DMS153 treated with DMSO at 0.1 percent for 48 hours (cell line): ENCODE measurements at regions not wholly inside any gene's neighbourhood (a gene's known extent, or its start where the extent isn't known, plus 50 kb on each side); places are given as distances from the start of the nearest gene placed in this dataset.
A peak's percentile ranks its signal among the peaks of the same experiment; 100 is the strongest.
"Not testable (repeated sequence)": the region's sequence is repeated elsewhere in the genome, so short reads cannot be mapped to it uniquely, and the experiment has no call there.

ENCODE experiments used
- DNase-seq: peaks from one replicate; lab custom pipeline; 2025; ENCODE audit not compliant: unreplicated experiment; lab: John Stamatoyannopoulos, UW

DNA sequence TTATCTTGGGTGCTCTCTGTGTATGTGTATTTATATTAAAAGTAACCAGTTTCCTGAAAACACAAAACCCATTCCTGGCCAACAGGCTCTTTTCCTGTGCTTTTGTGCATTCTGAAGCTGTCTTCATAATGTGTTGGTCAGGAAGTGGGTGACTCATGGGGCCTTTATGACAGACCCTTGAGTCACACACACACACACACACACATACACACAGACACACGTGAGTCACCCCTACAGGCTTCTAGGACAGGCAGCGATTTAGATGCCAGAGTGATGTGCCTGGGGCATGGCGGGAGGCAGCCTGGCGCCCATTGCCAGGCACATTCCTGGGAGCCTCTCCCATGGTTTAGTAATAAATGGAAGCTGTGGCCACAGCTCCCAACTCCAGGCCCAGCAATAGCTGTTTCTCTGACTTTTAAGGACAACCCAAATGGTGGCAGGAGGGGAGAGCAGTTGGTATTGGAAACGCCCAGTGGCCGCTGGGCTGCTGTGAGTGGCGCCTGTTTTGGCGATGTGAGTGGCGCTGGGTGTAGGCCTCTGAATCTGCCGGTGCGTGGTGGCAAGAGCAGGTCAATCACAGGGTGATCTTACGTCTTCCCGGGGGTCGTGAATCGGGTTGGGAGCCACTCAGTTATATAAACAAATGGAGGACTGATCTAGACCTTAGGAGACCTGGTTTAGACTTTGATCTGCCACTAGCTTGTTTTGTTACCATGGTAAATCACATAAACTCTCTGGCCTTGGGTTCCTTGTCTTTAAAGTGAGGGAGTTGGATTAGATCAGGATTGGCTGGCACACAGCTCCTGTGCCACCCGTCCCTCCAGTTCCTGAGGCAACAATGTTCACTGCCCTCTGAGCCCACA, 150.7 kb upstream of the DLX2 start:
- DNase-seq: peak; percentile 21

DNA sequence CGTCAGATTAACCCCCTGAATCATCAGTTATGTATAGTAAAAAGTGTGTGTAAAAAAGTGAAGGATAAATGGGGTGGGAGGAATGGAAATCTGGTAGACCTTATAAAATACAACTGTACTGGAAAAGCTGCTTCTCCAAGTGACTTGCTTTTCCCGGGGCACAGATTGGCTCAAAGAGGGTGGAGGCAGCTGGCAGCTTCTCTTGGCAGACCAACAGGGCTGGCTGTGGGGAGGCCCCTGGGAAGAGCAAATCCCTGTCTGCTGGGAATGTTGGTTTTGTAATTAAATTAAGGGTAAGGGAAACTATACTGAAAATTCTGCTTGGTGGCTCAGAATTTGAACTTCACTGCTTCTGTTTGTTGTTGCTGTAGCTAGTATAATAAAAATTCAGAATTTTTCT, 154.2 kb upstream of the DLX2 start:
- DNase-seq: no peak

DNA sequence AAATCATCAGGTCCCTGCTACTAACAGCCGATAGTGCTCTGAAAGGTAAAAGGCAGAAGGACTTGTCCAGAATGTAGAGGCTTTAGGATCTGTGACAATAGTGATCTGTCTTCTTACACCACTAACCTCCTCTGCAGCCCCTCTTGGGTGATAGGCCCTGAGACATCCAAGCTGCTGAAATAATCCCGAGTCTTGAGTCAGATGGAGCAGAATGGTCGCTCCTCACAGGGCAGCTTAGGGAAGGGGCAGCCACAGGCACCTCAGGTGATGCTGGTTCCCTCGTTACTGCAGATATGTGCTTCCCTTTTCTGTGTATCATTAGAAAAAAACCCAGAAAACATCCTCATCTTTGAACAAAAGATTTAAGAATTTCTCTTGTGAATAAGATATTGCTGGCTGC, 157.1 kb upstream of the DLX2 start:
- no peak for DNase-seq

DNA sequence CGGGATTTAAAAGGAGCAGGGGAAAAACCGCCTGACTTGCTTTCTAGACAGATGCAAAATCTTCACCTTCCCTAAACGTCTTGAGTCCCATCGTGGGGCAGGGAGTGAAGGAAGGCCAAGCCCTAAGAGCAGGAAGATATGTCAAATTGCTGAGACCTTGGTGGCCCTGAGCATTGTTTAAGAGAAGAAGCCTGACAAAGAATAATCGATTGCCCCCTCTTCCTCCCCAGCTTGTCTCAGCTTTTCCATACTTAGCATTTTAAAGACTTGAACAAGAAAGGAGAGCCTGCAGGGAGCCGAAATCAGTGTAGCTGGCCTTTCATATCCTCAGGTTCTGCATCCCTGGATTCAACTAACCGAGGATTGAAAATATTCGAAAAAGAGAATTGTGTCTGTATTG, 157.6 kb upstream of the DLX2 start:
- no peak for DNase-seq

DNA sequence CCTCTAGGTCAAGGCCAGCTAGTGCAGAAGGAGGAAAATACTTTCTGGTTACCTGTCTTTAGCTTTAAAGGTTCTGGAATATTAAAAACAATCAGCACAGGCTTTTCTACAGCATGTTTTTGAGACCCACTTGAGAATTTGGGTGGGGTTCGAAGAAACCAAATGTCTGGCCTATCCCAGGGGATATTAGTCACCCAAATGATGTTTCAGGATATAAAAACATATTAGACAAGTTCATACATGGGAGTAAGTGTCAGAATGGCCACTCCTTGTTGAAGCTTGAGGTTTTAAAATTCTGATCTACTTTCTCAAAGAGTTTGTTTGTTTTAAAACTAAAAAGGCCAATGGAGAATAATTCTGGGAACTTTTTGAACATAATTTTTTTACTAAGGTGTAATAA, 158.6 kb upstream of the DLX2 start:
- DNase-seq: no peak

DNA sequence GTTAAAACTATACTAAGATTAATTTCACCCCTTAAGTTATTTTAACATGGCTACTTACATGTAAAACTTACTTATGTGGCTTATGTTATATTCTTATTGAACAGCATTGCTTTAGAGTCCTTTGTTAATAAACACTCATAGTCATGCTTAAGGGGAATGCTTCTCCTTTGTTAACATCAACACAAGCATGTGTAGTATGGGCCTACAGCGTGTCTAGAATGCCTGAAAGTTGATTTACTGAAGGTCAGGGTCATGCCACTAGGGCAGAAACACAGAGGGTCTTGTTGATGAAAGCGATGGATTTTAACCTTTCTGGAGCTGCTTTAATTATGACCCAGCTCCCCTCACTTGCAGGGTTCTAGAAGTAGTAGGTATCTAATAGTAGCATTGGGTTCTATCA, 159.8 kb upstream of the DLX2 start:
- DNase-seq: no peak

DNA sequence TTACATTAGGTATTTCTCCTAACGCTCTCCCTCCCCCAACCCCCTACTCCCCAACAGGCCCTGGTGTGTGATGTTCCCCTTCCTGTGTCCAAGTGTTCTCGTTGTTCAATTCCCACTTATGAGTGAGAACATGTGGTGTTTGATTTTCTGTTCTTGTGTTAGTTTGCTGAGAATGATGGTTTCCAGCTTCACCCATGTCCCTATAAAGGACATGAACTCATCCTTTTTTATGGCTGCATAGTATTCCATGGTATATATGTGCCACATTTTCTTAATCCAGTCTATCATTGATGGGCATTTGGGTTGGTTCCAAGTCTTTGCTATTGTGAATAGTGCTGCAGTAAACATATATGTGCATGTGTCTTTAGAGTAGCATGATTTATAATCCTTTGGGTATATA, 162.1 kb upstream of the DLX2 start:
- not testable (repeated sequence) for DNase-seq

DNA sequence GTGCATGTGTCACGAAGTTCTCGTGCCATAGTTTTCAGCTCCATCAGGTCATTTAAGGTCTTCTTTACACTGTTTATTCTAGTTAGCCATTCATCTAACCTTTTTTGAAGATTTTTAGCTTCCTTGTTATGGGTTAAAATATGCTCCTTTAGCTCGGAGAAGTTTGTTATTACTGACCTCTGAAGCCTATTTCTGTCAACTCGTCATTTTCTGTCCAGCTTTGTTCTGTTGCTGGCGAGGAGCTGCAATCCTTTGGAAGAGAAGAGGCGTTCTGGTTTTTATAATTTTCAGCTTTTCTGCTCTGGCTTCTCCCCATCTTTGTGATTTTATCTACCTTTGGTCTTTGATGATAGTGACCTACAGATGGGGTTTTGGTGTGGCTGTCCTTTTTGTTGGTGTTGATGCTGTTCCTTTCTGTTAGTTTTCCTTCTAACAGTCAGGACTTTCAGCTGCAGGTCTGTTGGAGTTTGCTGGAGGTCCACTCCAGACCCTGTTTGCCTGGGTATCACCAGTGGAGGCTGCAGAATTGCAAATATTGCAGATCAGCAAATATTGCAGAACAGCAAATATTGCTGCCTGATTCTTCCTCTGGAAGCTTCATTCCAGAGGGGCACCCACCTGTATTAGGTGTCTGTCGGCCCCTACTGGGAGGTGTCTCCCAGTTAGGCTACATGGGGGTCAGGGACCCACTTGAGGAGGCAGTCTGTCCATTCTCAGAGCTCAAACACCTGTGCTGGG, 157.7 kb upstream of the ITGA6 start:
- not testable (repeated sequence) for DNase-seq

DNA sequence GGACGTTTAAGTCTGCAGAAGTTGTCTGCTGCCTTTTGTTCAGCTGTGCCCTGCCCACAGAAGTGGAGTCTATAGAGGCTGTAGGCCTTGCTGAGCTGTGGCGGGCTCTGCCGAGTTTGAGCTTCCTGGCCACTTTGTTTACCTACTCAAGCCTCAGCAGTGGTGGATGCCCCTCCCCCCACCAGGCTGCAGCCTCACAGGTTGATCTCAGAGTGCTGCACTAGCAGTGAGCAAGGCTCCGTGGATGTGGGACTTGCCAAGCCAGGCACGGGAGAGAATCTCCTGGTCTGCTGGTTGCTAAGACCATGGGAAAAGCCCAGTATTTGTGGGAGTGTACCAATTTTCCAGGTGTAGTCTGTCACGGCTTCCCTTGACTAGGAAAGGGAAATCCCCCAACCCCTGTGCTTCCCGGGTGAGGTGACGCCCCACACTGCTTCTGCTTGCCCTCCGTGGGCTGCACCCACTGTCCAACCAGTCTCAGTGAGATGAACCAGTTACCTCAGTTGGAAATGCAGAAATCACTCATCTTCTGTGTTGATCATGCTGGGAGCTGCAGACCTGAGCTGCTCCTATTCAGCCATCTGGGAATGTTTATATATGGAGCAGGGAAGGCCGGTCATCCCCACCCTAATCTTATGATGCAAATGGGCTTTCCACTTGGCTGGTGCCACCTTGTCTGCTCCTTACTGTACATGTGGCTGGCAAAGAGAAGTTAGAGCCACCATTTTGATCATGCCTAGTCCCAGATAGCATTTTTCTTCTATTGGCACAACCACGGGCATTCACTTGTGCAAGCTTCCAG, 156.9 kb upstream of the ITGA6 start:
- peak; percentile 52 for DNase-seq

DNA sequence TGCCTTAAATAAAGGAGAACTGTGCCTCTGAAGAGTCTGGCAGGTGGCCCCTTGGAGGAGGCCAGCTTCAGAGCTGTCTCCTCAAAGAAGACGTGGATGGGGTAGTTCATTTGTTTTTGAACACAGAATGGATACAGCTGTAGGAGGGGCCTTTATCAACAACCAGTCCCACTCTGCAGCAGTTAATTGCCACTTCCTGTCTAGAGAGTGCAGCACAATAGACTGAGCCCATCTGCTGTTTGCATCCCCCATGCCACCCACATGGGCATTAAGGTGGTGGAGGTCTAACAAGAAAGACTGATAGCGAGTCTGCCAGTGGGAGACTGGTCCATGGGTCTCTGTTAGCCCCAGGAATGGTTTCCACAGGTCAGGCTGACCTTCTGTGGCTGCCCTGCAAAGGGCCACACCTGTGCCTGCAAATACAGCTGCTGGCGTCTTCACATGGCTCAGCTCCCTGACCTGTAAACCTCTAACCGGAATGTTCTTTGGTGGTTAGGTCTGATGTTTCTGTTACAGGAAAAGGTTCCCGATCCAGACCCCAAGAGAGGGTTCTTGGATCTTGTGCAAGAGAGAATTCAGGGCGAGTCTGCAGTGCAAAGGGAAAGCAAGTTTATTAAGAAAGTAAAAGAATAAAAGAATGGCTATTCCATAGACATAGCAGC, 153.3 kb upstream of the ITGA6 start:
- DNase-seq: no peak

DNA sequence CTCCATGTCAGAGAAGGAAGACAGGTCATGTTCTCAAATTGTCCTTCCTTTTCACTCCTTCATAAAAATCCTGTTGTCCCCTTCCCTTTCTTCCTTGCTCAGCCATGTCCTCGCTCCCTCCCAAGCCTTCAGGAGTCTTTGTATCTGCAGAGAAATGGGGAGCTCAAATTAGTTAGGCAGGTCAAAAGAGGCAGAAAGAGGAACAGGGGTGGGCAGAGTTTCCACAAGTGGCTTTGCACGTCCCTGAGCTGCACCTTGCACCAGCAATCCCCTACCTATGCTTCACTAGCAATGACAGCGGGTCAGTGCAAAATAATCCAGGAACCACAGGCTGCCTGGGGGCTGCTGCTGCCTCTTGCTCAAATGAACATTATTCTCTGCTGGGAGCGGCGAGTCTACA, 152.1 kb upstream of the ITGA6 start:
- DNase-seq: no peak

DNA sequence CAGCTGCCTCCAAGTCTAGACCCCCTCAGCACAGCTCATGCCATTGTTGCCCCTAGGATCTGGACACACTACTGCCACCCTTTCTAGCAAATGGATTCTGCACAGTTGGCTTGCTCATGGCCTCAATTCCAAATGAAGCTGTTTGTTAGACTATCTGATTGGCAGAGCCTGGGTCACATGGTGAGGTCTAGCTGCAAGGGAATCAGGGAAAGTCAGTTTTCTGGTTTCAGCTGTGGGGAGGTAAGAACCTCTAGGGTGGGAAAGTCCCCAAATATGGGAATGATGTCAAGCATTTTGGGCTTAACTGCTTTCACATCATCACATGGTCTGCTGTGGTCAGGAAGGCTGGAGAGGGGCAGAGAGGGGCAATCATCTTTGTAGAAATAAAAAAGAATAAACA, 150.4 kb upstream of the ITGA6 start:
- DNase-seq: no peak

DNA sequence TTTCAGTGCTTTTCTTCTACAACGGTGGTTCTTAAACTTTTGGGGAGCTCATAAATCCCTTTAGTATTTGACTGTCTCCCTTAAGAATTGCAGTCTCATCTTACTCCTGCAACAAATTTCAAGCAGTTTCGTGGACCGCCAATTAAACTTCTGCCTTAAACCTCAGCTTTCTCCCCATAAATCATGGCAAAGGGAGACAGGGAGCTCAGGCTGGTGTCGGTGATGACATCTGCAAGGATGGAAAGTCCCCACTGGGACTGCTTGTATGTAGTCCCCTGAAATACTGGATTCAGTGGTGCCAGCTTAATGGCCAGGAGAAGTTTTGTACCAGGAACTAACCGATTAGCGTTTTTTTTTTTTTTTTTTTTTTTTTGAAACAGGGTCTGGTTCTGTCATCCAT, 148.7 kb upstream of the ITGA6 start:
- no peak for DNase-seq

DNA sequence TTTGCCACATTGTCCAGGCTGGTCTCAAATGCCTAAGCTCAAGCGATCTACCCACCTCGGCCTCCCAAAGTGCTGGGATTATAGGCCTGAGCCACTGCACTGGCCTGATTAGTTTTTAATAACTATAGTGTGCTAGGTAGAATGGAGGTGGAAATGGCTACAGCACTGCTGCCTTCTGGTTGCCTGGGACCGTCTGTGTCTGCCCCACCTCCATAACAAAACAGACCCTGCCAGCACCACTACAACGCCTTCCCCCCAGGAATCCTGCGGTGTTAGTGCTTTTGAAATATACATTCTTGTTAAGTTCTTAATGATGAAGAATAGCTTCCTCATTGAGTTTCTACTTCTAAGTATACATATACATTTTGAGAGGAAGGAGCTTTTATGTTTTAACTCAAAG, 148.2 kb upstream of the ITGA6 start:
- no peak for DNase-seq

DNA sequence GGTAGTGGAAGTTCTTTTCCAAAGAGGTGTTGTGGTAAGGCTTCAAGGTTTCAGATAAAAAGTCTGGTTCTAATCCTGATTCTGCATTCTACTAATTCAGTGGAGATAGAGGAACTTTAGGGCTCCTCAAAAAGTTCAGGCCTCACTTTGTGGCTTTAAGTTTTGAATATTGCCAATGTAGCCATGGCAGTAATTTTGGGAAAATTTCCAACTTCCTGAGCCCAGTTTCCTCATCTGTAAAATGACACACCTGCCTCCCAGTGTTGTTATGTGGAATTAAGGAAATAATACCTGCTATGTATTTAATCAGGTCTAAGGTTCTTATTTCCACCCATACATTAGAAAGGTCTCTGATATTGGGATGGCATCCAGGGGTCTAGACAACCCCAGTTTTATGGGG, 147.6 kb upstream of the ITGA6 start:
- no peak for DNase-seq

DNA sequence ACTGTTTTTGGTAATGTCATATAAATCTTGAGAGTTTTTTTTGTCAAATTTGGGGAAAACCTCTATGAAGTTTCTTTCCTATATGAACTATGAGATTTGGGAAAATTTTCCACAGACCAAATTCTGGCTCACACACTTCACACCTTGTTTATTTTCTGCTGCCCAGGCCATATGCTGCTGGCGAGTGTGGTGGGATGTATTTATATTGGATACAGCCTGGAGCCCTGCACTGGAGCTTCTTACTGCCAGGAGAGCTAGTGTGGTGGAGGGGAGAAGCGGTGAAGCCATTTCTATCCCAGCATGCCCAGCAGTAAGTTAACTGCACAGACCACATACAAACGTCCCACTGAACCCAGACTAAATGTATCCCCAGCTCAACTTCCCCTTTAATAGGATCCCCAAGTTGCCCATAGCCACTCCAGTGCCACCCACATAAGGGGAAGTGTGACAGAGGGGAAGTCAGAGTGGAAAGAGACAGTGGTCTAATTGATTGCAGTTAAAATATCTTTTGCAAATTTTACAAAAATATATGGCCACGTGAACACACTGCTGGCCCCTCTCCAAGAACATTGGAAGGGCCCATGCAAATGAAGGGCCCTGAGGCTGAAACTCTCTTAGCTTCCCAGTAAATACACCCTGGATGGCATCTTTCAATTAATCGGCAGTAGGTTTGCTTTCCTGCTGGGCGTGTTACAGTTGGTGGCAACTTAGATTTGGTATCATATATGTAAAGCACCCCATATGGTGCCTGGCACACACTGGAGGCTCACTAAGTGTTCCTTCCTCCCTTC, 146.6 kb upstream of the ITGA6 start:
- DNase-seq: no peak

DNA sequence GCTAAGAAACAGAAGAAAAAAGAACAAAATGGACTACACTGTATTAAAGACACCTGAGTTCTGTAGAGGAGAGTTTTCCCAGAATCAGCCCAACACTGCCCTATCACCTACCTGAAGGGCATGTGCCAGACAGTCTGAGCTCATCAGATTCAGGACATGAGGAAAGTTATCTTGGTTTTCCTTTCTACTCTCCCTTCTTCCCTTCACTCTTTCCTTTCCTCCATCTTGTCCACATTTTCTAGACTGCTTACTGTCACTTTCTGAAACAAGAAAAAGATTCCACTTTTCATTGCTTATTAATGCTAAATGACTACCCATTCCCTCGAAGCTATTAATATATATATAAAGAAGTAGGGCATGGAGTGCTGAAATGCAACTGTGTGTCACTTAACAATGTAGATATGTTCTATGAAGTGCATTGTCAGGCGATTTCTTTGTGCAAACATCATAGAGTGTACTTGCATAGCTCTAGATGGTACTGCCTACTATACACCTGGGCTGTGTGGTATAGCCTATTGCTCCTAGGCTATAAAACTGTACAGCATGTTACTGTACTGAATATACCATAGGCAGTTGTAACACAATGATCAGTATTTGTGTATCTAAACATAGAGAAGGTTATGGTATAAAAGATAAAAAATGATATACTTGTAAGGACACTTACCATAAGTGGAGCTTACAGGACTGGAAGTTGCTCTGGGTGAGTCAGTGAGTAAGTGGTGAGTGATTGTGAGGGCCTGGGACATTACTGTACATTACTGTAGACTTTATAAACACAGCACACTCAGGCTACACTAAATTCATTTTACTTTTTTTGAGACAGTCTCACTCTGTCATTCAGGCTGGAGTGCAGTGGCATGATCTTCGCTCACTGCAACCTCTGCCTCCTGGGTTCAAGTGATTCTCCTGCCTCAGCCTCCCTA, 145.5 kb upstream of the ITGA6 start:
- no peak for DNase-seq

DNA sequence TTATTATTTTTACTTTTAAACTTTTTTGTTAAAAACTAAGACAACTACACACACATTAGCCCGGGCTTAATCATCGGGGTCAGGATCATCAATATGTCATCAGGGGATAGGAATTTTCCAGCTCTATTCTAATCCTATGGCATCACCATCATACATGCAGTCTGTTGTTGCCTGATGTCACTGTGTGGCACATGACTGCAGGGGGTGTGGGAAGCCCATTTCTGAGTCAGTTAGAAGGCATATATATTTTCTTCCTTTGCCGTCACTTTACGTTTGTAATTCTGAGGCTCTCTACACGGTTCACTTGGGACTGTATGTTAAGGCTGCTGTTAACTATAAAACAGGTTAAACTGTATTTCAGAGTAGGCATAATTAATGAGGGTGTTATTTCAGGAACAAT, 144.4 kb upstream of the ITGA6 start:
- DNase-seq: no peak

DNA sequence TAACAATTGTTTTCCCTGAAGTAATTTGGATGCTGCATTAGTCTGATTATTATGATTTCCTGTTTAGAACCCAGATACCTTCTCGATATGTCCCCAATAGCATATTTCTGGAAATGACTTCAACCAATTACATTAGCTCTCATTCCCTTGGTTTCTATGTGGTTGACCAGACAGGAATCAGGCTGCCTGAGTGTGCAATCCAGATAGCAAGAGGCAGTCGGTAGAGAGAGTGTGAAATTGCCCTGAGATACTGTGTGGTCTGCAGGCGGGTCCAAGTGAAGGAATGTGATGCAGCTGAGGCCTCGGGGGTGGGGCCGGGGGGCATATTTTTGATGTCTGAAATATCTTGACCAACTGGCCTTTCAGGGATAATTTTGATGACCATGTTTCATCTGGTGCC, 143.9 kb upstream of the ITGA6 start:
- DNase-seq: no peak
